WTC11 (cell line): ENCODE measurements at regions not wholly inside any gene's neighbourhood (a gene's known extent, or its start where the extent isn't known, plus 50 kb on each side); places are given as distances from the start of the nearest gene placed in this dataset.

Experiments
- ATAC-seq: fragments of 200-7000 bp; cut with Tn5 transposase; 2 replicates; pipeline ENCODE4 v1.10.0; 2021; ENCODE audit warnings: mild to moderate bottlenecking, moderate library complexity
- CTCF ChIA-PET: fragments of 300-600 bp; sonication (Branson Sonifier 250); formaldehyde crosslinking; loops from one replicate; lab custom pipeline; 2021; ENCODE audit warnings: antibody characterized with exemption; lab: Charles Lee
- POLR2A ChIA-PET: fragments of 350-600 bp; sonication (Branson Sonifier 250); formaldehyde crosslinking; loops from one replicate; lab custom pipeline; 2021; ENCODE audit warnings: antibody characterized with exemption; lab: Charles Lee
- DNase-seq: peaks from one replicate; pipeline ENCODE4 v3.0.0; 2021; ENCODE audit warnings: low spot score
- H3K27ac Mint-ChIP-seq: 2 replicates; pipeline ENCODE4 v1.8.0; 2021; ENCODE audit warnings: mixed read lengths
- H3K27me3 Mint-ChIP-seq: 2 replicates; pipeline ENCODE4 v1.8.0; 2021; ENCODE audit warnings: low read depth, mild to moderate bottlenecking, moderate library complexity, mixed read lengths
- H3K36me3 Mint-ChIP-seq: 2 replicates; pipeline ENCODE4 v1.8.0; 2021; ENCODE audit warnings: mixed read lengths
- H3K4me1 Mint-ChIP-seq: 2 replicates; pipeline ENCODE4 v1.8.0; 2022; ENCODE audit warnings: mixed read lengths
- H3K4me3 Mint-ChIP-seq: 2 replicates; pipeline ENCODE4 v1.8.0; 2021; ENCODE audit warnings: mild to moderate bottlenecking, moderate library complexity, mixed read lengths
- H3K9me3 Mint-ChIP-seq: 2 replicates; pipeline ENCODE4 v1.8.0; 2021; ENCODE audit warnings: mixed read lengths
- FOXJ3 ChIP-seq: sonication (generic); formaldehyde crosslinking; IDR thresholded peaks from 2 replicates; pipeline ENCODE4 v1.9.0; 2021; ENCODE audit warnings: missing genetic modification reagents, mild to moderate bottlenecking, borderline replicate concordance
- FOXK1 ChIP-seq: sonication (generic); formaldehyde crosslinking; IDR thresholded peaks from 2 replicates; pipeline ENCODE4 v1.8.0; 2022; ENCODE audit warnings: mild to moderate bottlenecking, moderate library complexity, missing genetic modification reagents
- GRHL2 ChIP-seq: fragments of 250-450 bp; sonication (Bioruptor Pico); IDR thresholded peaks from 2 replicates; pipeline ENCODE4 v1.8.0; 2022; ENCODE audit warnings: mild to moderate bottlenecking, moderate library complexity; ENCODE audit not compliant: insufficient replicate concordance, severe bottlenecking
- IRF2 ChIP-seq: sonication (generic); formaldehyde crosslinking; IDR thresholded peaks from 2 replicates; pipeline ENCODE4 v1.8.0; 2022; ENCODE audit warnings: low read depth, missing genetic modification reagents, borderline replicate concordance
- RORB ChIP-seq: fragments of 250-450 bp; sonication (Bioruptor Pico); IDR thresholded peaks from 2 replicates; pipeline ENCODE4 v1.9.0; 2021; ENCODE audit warnings: mild to moderate bottlenecking
- SMAD4 ChIP-seq: sonication (generic); formaldehyde crosslinking; IDR thresholded peaks from 2 replicates; pipeline ENCODE4 v1.8.0; 2022; ENCODE audit warnings: mild to moderate bottlenecking, missing genetic modification reagents
- SOX15 ChIP-seq: fragments of 250-450 bp; sonication (Bioruptor Pico); IDR thresholded peaks from 2 replicates; pipeline ENCODE4 v1.9.0; 2021; ENCODE audit warnings: mild to moderate bottlenecking
- SP1 ChIP-seq: sonication (generic); formaldehyde crosslinking; conservative IDR thresholded peaks from 2 replicates; pipeline ENCODE4 v1.8.1; 2022; ENCODE audit warnings: missing genetic modification reagents
- TEAD4 ChIP-seq: sonication (generic); formaldehyde crosslinking; IDR thresholded peaks from 2 replicates; pipeline ENCODE4 v1.8.0; 2022; ENCODE audit warnings: mild to moderate bottlenecking, missing genetic modification reagents
- TF ChIP-seq, protein P1 (sequence below): sonication (generic); formaldehyde crosslinking; IDR thresholded peaks from 2 replicates; pipeline ENCODE4 v1.8.0; 2023; ENCODE audit warnings: missing genetic modification reagents, mild to moderate bottlenecking, borderline replicate concordance
- TF ChIP-seq, protein P2 (sequence below): sonication (generic); formaldehyde crosslinking; conservative IDR thresholded peaks from 2 replicates; pipeline ENCODE4 v1.8.1; 2023; ENCODE audit warnings: mild to moderate bottlenecking, low read depth, missing genetic modification reagents, moderate library complexity
- TF ChIP-seq, protein P3 (sequence below): fragments of 250-450 bp; sonication (Bioruptor Pico); IDR thresholded peaks from 2 replicates; pipeline ENCODE4 v1.9.0; 2021; ENCODE audit warnings: moderate library complexity, mild to moderate bottlenecking, inconsistent platforms, borderline replicate concordance
- TF ChIP-seq, protein P4 (sequence below): fragments of 250-450 bp; sonication (Bioruptor Pico); conservative IDR thresholded peaks from 2 replicates; pipeline ENCODE4 v1.9.0; 2021; ENCODE audit warnings: mild to moderate bottlenecking

DNA sequence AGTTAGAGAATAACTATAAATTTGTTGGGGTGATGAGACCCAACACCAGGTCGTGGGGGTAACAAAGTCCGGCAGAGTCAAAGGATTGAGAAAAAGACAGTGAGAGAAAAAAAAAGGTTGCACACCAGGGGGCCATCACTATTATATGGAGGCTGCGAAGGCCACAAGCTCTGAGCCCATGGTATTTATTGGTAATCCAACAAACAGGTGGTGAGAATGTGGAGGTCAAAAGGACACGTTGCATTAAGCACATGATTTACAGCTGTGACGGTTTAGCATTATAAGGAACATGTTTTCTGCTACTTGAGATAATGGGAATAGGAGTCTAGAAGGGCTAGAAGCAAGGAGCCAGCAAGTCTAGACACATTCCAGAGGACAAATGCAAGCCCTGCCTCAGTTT is 2202.2 kb upstream of the C9orf72 start (continued):
- TF ChIP-seq, protein P1, sequence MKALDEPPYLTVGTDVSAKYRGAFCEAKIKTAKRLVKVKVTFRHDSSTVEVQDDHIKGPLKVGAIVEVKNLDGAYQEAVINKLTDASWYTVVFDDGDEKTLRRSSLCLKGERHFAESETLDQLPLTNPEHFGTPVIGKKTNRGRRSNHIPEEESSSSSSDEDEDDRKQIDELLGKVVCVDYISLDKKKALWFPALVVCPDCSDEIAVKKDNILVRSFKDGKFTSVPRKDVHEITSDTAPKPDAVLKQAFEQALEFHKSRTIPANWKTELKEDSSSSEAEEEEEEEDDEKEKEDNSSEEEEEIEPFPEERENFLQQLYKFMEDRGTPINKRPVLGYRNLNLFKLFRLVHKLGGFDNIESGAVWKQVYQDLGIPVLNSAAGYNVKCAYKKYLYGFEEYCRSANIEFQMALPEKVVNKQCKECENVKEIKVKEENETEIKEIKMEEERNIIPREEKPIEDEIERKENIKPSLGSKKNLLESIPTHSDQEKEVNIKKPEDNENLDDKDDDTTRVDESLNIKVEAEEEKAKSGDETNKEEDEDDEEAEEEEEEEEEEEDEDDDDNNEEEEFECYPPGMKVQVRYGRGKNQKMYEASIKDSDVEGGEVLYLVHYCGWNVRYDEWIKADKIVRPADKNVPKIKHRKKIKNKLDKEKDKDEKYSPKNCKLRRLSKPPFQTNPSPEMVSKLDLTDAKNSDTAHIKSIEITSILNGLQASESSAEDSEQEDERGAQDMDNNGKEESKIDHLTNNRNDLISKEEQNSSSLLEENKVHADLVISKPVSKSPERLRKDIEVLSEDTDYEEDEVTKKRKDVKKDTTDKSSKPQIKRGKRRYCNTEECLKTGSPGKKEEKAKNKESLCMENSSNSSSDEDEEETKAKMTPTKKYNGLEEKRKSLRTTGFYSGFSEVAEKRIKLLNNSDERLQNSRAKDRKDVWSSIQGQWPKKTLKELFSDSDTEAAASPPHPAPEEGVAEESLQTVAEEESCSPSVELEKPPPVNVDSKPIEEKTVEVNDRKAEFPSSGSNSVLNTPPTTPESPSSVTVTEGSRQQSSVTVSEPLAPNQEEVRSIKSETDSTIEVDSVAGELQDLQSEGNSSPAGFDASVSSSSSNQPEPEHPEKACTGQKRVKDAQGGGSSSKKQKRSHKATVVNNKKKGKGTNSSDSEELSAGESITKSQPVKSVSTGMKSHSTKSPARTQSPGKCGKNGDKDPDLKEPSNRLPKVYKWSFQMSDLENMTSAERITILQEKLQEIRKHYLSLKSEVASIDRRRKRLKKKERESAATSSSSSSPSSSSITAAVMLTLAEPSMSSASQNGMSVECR (CRISPR knock-in tag) = no peak
- TF ChIP-seq IRF2 (CRISPR knock-in tag) = no peak
- TF ChIP-seq, all 79 proteins: peak for 0

DNA sequence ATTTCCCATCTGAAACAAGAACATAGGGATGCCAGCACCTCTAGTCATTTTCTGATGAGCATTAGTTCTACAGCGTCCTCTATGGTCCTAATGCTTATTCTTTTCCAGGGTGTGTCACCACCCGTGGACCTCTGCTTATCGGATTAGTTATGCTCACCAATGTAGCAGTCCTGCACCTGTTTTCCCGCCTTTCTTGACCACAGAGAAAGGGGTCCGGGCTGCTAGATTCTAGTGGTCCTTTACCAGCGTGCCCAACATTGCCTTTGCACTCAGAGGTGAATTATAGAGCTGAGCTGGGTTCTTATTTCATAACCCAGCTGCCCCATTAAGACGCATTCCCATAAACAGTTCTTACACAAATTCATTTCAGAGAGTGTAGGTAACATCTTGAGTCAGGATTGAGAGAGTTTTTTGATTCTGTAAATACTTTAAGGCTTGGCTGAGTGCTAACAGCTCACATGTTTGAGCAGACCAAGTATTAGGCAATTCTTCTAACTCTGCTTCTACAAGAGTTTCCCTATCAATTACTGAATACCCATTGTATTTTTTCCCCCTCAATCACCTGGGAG is 2205.1 kb upstream of the C9orf72 start:
- no peak for TF ChIP-seq GRHL2
- ATAC-seq = no peak
- Mint-ChIP-seq H3K4me1 (peaks cover 2% of the 10 kb centered on the region; the same call in 1 of the 2 replicates), H3K4me3 (no peak overlapping the region), H3K27ac (no peak overlapping the region), H3K36me3 (no peaks in the 10 kb centered on the region), H3K27me3 (no peaks in the 10 kb centered on the region), H3K9me3 (peaks cover 5% of the 10 kb centered on the region)
- ChIA-PET POLR2A (no interaction called here), CTCF (no interaction called here)
- no peak for DNase-seq

DNA sequence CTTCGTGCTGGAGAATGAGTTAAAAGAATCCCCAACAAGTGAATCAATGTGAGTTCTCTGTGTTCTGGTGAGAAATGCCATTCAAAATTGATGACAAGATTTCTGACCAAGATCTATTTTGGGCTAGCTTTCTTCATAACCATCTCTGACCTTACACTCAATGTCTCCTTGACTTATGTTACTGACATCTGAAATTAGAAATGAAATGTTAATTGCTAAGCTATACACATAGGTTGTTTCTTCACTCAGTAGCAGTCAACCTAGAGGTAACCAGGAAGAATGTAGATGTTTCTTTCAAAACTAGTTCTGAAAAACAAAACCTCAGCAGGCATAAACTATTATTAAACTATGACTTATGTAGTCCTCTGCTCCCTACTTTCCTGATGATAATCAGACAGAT is 2220.7 kb upstream of the C9orf72 start:
- ChIA-PET POLR2A (no interaction called here), CTCF (no interaction called here)
- H3K9me3 Mint-ChIP-seq = no peaks in the 10 kb centered on the region
- H3K36me3 Mint-ChIP-seq = no peaks in the 10 kb centered on the region
- DNase-seq = no peak
- H3K4me3 Mint-ChIP-seq = no peak overlapping the region
- 0 out of 2 replicates have a peak, but pooled peaks cover under 1% of the 10 kb centered on the region for H3K4me1 Mint-ChIP-seq
- H3K27ac Mint-ChIP-seq = 0 out of 2 replicates have a peak overlapping the region, but pooled peaks have one; percentile 61
- H3K27me3 Mint-ChIP-seq = no peaks in the 10 kb centered on the region
- no peak for TF ChIP-seq FOXK1
- TF ChIP-seq SP1 (CRISPR knock-in tag) = no peak
- no peak for ATAC-seq

DNA sequence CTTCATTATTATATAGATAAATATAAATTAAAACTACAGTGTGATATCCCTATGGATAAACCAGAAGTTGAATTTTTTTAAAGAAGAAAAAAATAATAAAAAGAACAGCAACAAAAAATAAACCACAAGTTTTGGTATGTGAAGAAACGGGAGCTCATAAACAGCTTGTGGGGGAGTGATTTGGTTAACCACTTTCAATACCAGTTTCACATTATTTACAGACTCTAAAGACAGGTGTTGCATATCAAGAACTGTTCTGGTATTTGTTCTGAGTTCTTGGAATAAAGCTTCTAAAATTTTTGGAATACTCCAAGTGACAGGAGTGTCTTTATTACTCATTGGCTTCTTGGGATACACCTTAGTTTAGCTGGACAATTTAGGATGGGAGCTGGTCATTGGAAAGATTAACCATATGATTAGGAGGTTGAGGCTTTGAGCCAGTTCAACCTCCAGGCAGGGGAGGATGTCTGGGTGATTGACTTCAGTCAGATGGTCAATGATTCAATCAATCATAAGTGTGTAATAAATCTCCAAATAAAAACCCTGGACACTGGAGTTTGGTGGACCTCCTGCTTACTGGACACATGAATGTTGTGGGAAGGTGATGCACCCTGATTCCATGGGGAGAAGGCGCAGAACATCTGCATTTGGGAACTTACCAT is 2223.1 kb upstream of the C9orf72 start:
- Mint-ChIP-seq H3K4me1 (peaks cover 6% of the 10 kb centered on the region; the same call in 1 of the 2 replicates), H3K27ac (no peak overlapping the region), H3K36me3 (no peaks in the 10 kb centered on the region), H3K4me3 (no peak overlapping the region), H3K27me3 (no peaks in the 10 kb centered on the region), H3K9me3 (no peaks in the 10 kb centered on the region)
- DNase-seq (no peak), ATAC-seq (no peak)
- POLR2A ChIA-PET = no interaction called here
- CTCF ChIA-PET = no interaction called here
- TF ChIP-seq SMAD4 (CRISPR knock-in tag) (no peak), RORB (CRISPR knock-in tag) (no peak), TEAD4 (CRISPR knock-in tag) (no peak), FOXJ3 (no peak), SOX15 (no peak)
- TF ChIP-seq, protein P1 (CRISPR knock-in tag) = no peak
- TF ChIP-seq, protein P2, sequence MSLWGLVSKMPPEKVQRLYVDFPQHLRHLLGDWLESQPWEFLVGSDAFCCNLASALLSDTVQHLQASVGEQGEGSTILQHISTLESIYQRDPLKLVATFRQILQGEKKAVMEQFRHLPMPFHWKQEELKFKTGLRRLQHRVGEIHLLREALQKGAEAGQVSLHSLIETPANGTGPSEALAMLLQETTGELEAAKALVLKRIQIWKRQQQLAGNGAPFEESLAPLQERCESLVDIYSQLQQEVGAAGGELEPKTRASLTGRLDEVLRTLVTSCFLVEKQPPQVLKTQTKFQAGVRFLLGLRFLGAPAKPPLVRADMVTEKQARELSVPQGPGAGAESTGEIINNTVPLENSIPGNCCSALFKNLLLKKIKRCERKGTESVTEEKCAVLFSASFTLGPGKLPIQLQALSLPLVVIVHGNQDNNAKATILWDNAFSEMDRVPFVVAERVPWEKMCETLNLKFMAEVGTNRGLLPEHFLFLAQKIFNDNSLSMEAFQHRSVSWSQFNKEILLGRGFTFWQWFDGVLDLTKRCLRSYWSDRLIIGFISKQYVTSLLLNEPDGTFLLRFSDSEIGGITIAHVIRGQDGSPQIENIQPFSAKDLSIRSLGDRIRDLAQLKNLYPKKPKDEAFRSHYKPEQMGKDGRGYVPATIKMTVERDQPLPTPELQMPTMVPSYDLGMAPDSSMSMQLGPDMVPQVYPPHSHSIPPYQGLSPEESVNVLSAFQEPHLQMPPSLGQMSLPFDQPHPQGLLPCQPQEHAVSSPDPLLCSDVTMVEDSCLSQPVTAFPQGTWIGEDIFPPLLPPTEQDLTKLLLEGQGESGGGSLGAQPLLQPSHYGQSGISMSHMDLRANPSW = no peak
- TF ChIP-seq, protein P3, sequence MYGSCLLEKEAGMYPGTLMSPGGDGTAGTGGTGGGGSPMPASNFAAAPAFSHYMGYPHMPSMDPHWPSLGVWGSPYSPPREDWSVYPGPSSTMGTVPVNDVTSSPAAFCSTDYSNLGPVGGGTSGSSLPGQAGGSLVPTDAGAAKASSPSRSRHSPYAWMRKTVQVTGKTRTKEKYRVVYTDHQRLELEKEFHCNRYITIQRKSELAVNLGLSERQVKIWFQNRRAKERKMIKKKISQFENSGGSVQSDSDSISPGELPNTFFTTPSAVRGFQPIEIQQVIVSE = no peak
- TF ChIP-seq, protein P4, sequence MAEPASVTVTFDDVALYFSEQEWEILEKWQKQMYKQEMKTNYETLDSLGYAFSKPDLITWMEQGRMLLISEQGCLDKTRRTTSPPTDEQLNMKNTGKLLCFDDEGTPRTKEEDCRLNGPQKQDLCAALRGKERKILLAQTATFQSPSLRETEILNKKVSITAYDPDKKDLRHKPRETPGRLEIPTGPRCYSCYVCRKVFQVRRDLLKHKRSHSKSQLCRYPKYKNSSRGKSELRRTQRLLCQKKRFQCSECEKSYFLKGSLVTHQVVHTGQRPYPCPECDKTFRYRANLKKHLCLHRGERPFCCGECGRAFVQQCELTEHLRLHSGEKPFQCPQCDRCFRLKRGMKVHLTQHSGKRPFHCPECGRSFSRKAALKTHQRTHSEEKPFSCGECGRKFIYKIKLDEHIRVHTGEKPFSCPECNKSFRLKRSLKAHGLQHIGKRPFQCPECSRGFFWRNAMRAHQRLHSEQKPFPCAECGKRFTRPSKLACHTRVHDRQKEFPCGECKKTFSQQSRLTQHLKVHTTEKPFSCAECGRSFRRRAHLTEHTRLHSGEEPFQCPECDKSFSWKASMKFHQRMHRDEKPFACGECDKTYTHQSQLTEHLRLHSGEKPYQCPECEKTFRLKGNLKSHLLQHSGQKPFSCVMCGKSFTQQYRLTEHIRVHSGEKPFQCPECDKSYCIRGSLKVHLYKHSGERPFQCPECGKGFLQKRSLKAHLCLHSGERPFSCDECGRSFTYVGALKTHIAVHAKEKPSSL = no peak
